Skin epidermis (tissue), 12 donors: ENCODE measurements at regions not wholly inside any gene's neighbourhood (a gene's known extent, or its start where the extent isn't known, plus 50 kb on each side); places are given as distances from the start of the nearest gene placed in this dataset.

Source experiments
- H3K27ac ChIP-seq, 21 experiments: fragments of 200-600 bp; sonication (generic) in 11 of 21; one replicate each; pipeline ENCODE4 v1.5.0; 2020; ENCODE audit warnings: mild to moderate bottlenecking in 3 of 21, inconsistent platforms in 2 of 21, moderate library complexity in 2 of 21
- H3K4me3 ChIP-seq, 7 experiments: fragments of 200-600 bp; sonication (generic) in 2 of 7; one replicate each; pipeline ENCODE4 v1.5.0; 2020; ENCODE audit warnings: inconsistent platforms in 2 of 7, mild to moderate bottlenecking in 2 of 7, moderate library complexity in 1 of 7

GRCh38 chr3:8442993-8443650 is 58.5 kb upstream of the LMCD1 start:
- Histone ChIP-seq H3K4me3 (no peak overlapping the region), H3K27ac (peak overlapping the region in 10 of 21 experiments; percentile 39 to 82 (median 68))

DNA sequence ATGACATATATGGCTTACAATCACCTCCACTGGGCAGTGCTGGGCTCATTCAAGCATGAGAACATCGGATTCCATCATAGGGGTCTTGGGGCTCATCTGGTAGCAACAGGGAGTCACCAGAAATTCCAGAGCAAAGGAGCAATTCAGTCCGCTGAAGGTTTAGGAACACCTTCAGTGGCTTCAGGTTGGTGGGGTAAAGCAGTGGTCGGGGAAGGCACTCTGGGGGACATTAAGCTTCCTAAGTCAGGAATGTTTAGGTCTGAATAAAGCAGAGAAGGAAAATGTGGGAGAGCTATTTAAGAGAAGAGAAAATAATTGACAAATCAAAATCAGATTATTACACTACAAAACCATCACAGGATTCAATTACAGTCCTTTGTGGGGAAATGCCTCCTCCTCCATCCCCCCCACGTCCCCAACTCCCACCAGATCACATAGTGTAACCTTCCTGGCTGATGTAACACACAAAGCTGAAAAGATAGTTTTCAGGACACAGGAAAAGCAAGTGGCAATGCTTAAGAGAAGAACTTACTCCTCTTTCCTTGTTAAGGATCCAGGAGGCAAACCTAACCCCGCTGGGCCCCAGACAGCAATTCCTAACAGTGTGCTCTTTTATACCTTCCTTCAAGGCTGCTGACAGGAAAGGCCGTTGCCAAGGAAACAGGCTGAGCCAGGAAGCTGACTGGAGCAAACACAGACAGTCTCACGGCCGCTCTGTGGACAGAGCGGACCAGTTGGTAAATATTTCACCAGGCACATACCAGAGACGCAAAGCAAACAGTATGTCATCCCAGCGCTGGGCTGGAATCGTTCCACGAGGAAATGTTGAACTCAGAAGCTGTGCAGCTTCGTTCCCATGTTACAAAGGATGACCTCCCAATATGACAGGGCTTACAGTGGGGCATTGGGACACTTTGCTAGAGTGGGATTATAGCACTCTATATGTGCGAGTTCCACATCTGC is 57.5 kb upstream of the LMCD1 start:
- Histone ChIP-seq H3K27ac (peak overlapping the region in 19 of 21 experiments; percentile 5 to 82 (median 55)), H3K4me3 (no peak overlapping the region)

DNA sequence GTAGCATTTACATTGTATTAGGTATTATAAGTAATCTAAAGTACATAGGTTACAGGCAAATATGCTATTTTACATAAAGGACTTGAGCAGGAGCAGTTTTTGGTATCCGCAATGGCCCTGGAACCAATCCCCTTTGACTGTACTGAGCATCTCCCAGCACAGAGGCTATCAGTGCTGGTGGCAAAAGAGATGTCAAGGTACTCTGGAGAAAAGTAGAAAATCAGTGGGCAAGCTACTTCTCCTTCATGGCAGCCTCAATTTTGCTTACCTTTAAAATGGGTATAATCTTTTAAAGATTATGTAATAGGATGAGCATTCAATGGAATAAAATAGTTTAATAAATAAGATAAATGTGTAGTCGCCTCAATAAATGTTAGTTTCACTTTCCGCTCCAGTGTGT is 56.7 kb upstream of the LMCD1 start:
- no peak overlapping the region for H3K4me3 ChIP-seq
- H3K27ac ChIP-seq: peak overlapping the region in 6 of 21 experiments; percentile 9 to 81 (median 70)

DNA sequence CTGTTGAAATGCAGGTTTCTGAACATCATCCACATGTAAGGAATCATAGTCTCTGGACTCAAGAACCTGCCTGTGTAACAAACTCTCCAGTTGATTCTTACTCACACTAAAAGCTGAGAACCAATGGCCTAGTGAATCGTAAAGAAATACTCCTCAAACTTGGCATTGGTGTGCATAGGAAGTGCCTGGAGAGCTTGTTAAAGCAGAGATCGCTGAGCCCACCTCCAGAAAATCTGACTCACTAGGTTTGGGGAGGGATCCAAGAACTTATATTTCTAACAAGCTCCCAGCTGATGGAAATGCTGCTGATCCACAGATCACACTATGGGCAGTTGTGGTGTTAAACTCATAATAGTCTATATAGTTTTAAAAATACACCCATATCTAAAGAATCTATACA is 55.8 kb upstream of the LMCD1 start:
- no peak overlapping the region for H3K4me3 ChIP-seq
- peak overlapping the region in 2 of 21 experiments; percentile 9 to 64 for H3K27ac ChIP-seq

GRCh38 chr3:8446845-8447244 is 54.8 kb upstream of the LMCD1 start:
- Histone ChIP-seq H3K27ac (no peak overlapping the region), H3K4me3 (no peak overlapping the region)

DNA sequence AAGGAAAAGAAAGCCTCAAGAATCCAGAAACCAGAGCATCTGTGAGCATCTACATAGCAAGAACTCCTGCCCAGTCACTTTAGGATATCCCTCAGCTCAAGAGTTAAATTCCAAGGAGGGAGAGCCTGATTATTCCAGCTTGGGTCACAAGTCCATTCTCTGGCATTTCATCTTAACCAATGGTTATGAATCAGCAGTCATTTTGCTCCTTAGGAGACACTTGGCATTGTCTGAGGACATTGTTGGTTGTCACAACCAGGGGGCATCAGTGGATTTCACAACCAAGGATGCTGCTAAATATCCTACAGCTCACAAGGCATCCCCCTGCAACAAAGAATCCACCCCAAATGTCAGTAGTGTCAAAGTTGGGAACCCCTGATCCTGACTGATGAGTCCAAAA is 51.0 kb upstream of the LMCD1 start:
- H3K27ac ChIP-seq: peak overlapping the region in 1 of 21 experiments; percentile 28

DNA sequence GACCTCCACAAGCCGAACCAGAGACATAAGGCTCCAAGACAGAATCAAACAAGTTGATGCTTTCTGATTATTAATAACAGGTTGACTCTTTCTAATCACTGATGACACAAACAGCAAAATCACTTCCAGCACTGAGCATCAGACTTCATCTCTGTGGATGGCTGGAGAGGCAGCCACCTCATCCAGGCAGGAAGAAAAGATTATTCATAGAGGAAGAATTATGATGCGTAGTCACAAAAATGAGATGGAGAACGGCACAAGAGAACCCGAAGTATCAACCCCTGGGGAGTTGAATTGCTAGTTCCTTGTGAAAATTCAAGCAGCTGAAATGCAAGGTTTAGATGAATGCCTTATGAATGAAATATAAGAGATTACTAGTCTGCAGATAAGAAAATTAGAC is 49.9 kb upstream of the LMCD1 start:
- Histone ChIP-seq H3K27ac (peak overlapping the region in 2 of 21 experiments; percentile 28 to 29), H3K4me3 (no peak overlapping the region)

More for the DNA sequence above, 51.0 kb upstream of the LMCD1 start:
- no peak overlapping the region for H3K4me3 ChIP-seq
